Right renal pelvis (tissue), 4 donors: ENCODE measurements at regions not wholly inside any gene's neighbourhood (a gene's known extent, or its start where the extent isn't known, plus 50 kb on each side); places are given as distances from the start of the nearest gene placed in this dataset.

Source experiments
- DNase-seq, 4 donors: peaks; one replicate each; pipeline ENCODE4 v3.0.0-alpha.2; 2013; ENCODE audit warnings: low read depth in 4 of 4, low spot score in 3 of 4, missing footprints in 1 of 4

DNA sequence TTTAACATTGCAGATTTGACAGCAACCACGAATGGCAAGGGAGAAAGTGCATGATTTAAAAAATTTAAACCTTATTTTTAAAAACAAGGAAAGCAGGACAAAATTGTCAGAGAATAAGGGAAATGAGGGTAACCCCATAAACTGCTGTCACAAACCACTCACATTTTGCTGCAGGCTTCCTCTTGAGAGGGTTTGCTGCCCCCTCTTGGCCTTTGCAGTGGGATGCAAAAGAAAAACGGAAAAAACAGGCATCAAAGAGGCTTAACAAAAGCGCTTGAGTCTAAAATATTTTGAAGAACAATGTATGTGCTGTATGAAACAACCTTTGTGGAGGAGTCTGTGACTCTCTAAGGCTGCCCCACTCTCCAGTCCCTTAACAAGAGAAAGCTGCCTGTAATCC, 91.6 kb downstream of the TMX3 start:
- peak; percentile 33 to 47 (median 42) for DNase-seq

DNA sequence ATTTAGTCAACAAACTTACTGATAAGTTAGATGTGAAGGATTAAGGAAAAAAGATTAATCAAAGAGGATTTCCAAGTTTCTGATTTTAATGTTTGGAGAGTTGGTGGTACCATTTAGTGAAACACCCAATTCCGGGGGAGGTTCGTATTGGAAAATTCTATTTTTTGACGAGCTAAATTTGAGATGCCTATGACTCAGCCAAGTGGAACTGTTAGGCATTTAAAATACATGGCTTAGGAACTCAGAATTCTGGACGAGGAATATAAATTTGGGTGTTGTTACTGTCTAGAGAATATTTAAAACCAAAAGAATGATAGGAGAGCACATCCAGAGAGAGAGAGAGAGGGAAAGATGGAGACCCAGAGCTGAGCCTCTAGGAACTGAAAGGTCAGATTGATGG, 103.6 kb downstream of the TMX3 start:
- DNase-seq, result no peak

DNA sequence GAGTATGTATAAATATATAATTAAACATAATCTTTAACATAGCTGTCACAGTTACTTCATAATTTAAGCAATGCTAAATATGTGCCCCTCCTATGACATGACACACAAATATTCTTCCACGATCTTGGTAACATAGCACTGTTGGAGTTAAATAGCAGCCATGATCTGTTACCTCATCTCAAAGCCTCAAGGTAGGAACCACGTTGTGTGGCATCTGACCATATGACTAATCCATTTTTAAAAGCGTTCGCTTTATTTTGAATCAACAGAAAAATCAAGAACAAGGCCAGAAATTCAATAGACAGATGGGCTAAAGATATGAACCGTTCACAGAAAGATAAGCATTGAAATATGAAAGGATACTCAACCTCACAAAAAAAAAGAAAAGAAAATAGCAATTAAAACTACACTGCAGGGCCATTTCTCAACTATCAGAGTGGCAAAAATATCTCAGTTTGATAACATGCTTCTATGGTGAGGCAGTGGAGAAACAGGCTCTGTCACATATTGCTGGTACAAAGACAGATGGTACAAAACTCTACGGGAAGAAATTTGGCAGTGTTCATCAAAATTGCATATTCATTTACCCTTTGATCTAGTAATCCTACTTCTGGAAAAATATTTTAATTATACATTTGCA, 105.9 kb downstream of the TMX3 start:
- no peak for DNase-seq

DNA sequence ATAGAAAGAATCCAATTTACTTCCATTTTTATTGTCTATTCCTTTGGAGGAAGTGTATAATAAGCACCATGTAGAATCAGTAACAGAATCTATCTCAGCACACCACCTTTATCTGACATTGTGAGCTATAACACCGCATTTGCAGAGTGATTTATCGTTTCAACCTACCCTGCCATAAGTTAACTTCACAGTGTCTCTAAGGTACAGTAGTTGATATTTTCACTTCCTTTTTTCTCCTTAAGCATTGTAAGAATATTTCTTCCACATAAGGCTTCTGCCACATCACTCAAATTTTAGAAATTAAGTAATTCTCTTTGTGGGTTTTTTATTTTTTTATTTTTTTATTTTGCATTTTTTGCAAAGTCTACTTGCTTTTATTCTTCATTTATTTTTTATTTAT, 107.1 kb downstream of the TMX3 start:
- no peak for DNase-seq

DNA sequence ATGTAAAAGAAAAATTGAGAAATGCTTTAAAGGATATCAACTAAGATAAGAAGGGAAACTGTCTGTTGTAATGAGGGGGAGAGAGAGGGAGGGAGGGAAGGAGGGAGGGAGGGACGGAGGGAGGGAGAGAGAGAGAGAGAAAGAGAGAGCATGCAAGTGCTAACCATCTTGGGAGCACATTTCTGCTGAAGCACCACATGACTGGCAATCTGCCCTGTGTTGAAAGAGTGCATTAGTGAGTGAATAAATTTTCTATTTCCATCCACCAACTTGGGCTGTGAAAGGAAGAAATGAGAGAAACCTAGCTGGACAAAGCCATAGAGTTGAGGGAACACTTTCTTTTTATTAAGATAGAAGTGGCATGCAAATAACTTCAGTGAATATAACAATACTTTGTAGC, 110.7 kb downstream of the TMX3 start:
- DNase-seq, result no peak

DNA sequence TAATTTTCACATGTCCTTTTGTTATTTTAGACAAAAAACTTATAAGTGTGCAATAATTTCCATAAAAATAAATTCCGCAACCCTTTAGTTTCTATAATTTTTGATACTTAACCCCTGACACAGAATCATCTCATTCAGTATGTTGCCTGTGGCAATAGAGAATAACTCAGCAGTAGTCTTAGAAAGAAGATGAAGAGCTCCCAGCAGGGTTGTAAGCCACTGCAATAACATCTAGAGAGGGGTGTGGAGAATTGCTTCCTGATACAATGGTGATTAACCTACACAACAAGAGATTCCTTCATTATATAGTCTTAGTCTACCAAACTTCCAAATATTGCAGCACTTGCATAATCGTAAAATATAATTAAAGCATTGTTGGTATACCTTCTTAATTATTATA, 118.9 kb downstream of the TMX3 start:
- DNase-seq, result no peak

DNA sequence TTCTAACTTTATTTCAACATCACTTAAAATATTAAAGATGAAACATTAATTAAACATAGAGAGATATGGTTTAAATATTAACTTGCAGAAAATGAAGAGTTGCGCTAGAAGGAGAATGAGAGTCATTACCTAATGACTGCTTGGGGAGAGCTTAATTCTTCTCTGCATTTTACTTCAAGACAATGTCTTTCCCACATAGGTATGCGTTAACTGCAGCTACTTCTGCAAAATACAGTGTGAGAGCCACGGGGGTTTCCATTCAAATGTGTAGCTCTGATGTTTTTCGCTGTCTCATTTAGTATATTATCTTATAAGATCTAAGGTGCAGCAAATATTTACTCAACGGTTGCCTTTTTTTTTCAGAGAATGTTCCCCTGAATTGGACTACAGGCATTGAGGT, 126.7 kb downstream of the TMX3 start:
- DNase-seq, result no peak

DNA sequence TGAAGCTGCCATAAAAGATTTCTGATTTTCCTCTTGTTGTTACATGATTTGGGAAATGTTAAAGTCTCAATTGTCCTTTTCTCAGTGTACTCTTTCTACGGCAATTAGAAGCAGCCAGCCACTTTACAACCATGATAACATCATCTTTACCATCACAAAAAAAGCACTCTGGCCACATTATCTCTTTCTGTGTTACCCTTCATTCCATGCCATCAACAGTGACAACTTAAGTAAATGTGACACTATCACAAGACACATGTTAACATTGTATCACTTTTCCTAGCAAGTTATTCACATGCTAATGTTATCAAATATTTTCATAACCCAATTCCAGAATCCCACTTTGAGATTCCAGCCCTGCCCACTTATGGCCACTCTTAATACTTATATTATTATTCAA, 131.2 kb downstream of the TMX3 start:
- DNase-seq, result no peak

DNA sequence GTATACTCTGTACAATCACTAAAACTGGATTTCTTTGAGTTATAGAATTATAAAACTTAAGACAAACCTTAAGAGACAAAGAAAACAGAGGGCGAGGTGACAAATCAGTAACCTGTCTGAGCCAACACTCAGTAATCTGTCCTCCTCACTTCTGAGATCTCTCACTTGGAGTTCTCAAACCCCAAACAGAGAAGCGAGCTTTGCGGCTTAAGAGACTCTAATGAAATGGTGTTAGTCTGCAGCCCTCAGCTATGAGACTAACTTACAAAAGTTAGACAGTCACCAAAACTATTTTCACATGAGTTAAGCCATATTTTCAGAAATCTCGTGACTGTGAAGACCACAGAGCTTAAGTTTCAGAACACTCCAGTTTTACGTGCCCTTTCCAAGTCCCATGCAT, 140.6 kb downstream of the TMX3 start:
- DNase-seq, result no peak

DNA sequence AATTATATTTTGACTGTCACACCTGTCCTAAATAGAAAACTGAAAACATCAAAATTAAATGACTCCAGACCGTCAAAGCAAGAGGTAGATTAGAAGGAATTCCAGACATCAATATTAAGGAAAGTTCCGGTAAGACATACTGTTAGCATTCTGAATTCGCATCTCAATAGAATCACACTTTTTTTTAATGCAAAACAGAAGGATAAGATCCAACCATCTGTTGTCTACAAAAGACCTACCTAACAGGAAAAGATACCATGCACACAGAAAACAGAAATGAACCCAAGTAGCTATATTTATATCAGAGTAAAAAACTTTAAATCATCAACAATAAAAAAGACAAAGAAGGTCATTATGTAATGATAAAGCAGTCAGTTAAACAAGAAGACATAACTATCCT, 145.0 kb downstream of the TMX3 start:
- no peak for DNase-seq

DNA sequence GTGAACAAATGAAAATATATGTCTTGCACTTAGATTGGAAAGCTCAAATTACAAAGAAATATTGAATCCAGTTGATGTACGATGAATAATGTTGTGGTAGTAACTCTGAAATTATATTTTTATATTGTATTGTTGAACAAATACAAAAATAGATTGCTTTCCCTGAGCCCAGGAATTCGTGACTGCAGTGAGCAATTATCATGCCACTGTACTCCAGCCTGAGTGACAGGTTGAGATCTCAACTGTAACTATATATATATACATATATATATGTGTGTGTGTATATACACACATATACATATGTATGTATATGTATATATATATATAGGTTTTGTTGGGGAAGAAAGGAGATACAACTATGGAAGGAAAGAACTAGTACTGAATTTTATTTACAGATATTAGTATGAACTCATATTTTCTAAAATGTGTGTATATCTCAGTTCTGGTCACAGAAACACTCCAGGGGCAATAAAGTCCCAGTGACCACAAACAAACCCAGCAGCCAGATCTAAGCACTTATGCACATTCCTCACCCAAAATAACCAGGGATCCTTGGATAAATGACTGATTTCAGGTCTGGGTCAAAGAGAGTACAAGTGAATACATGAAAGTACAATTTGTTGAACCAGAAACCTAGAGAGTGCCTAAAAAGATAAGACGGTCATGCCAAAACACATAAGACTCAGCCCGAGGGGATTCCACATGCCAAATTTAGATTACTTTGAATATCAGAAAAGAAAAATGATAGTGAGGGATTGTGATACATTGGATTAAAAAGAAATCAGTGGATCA, 146.3 kb downstream of the TMX3 start:
- DNase-seq, result no peak

DNA sequence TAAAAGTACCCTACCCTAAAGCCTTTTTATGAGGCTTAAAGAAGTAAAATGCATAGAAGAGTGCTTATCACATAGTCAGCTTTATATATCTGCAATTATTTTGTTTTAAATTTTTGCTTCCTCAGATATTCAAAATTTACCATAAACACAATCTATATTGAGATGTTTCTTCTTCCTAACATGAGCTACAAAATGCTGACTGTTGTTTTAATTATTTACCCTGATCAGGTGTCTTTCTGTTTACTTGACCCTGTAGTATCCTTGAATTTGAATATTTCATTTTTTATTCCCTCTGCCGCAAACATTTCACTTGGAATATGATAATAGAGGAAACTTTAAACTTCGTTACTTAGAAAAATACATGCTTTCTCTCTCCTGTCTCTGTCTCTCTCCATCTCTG, 147.9 kb downstream of the TMX3 start:
- DNase-seq, result no peak

DNA sequence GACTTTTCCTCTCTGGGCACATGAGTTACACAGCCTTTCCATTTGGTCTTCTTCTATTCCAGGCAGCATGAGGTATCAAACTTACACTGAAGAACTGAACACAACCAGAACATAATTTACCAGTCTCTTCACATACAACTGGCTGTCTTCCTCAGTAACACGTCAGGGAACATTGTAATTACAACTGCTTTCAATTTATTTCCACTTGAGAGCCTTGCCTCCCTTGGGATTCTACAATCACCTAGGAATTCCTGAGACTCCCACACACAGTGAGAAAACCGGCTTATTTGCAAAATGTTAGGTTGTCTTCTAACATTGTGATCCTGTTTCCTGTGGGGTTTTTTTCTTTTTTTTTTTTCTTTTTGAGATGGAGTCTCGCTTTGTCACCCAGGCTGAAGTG, 149.9 kb downstream of the TMX3 start:
- peak in 1 of 4 donors; percentile 2 for DNase-seq

DNA sequence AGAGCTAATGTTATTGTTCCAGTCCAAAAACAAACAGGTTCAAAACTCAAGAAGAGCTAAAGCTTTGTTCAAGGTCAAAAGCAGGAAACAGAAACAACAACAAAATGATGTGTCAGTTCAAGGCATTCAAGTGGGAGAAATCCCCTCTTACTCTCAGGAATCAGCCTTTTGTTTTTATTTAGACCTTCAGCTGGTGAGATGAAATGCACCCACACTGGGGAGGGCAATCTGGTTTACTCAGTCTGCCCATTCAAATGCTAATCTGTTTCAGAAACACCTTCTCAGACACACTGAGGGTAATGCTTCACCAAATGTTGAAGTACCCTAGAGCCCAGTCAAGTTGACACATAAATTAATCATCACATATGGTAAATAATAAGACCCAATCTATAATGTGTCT, 150.6 kb downstream of the TMX3 start:
- no peak for DNase-seq

DNA sequence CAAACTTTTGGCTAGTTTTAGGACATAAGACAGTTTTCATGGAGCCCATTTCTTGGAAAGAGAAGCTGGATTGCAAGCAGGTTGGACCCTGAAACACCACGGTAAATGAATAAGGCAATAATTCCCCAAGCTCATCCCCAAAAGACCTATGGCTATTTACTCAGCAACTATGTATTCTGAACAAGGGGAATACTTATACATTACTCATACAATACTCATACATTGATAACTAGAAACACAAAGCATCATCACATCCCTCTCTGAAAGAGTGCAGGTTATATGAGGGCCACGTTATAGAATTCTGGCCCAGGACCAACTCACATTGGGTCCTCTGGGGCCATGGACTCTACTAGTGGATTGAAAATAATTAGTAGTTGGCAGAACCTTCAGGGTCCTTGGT, 154.8 kb downstream of the TMX3 start:
- no peak for DNase-seq

DNA sequence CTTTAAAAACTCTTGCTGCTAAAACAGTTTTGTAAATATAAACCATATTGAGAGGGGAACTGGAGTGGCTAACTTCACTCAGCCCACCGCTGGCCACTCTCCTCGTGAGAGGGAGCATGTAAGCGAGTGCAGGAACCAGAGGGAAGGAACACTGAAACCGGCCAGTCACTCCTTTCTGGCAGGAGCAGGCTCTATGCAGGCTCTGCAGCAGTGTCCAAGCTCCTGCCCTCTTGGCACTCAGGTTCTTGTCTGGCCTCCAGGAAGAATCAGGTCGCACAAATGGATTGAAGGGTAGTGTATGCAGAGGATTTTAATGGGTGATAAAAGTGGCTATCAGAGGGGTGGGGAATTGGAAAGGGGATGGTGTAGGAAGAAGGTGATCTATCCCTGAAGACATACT, 157.7 kb downstream of the TMX3 start:
- no peak for DNase-seq

DNA sequence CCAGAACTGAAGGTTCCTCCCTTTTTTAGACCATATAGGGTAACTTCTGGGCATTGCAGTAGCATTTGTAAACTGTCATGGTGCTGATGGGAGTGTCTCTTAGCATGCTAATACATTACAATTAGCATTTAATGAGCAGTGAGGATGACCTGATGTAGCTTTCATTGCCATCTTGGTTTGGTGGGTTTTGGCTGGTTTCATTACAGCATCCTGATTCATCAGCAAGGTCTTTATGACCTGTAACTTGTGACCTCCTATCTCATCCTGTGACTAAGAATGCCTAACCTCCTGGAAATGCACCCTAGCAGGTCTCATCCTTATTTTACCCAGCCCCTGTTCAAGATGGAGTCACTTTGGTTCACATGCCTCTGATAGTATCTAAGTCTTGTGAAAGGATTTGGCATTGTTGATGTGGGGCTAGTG, 159.0 kb downstream of the TMX3 start:
- DNase-seq, result no peak

DNA sequence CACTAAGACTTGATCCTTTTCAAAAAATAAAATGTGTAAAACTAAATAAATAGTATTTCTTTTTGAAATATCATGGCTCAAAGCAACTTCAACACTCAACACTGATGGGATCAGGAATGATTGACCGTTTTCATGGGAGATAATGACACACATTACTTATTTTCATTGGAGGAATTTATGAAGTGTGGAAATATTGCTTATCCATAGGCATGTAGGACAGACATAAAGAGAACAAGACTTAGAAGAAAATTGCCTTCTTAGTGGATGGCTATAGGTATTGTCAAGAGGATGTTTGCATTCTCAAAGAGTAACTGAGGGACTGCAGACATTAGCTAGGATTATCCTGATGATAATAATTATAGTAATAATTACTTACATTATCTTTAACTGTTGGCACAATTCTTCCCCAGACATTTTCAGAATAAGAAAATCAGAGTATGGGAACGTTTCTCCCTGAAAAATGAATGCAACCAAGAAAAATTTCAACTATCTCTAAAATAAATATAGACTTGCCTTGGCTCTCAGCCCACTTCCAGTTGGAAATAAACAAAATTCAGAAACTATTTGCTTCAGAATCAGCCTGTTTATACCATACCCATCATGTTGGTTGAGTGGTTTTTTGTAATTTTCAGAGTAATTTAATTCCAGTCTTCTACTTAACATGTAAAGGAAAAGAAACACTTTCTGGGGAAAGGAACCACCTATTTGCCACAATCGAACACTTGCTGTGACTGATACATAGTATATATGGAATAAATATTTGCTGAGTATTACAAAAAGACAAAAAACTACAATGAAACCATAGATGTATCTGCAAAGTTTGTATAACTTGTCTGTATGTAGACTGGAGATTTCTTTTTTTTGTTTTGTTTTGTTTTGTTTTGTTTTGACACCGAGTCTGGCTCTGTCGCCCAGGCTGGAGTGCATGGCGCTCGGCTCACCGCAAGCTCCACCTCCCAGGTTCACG, 165.7 kb downstream of the TMX3 start:
- DNase-seq, result no peak

DNA sequence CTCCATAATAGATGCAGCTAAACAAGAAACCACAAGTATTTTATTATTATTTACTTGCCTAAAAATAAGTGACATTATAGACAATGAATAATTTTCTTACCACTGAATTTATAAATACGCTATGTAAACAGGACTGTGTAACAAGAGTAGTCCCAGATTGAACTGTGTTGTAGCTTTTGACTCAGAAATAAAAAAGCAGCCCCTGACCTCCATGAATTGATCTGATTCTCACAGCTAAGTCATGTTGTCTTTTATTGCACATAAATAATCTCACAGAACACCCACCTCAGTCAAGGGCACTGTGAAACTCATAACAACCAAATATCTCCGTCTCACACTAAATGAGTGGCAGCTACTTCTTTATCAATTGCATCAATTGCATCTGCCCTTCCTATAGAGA, 171.6 kb downstream of the TMX3 start:
- no peak for DNase-seq

DNA sequence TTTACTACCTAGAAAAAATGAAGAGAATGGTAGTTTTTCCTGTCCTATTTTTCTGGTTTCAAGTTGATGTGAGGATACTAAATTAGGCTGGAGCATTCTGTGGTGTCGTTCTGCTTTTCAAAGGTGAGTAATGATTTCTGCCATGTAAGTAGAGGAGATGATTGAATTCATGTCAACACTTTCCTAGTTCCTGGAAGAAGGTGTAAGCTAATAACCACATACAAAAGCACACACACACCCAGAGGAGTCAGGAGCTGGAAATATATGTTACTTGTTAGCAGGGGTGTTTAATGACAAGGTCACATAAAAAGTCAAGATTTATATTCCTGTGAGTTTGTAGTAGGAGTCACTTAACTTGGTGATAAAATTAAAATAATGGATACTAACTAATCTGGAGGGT, 172.1 kb downstream of the TMX3 start:
- DNase-seq, result no peak

DNA sequence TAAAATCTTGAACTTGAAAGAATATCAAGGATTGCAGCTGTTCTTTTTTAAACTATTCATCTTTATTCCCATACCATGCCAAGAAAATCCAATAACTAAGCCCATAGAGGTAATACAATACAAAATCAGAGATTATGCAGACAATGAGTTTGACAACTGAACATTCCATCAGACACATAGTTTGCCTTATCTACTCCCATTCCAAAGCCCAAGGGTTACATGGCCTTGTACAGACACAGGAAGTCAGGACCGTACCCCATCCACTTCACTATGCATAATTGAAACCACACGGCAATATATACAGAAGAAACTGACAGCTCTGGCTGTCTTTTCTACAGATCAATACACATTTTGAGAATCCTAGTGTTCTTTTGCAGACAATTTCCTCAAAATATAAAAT, 181.3 kb downstream of the TMX3 start:
- no peak for DNase-seq
